CD4-positive, alpha-beta T cell treated with Interleukin-2 at 100 ng/mL for 4 hours (primary cell): ENCODE measurements at regions not wholly inside any gene's neighbourhood (a gene's known extent, or its start where the extent isn't known, plus 50 kb on each side); places are given as distances from the start of the nearest gene placed in this dataset.

ENCODE experiments used
- DNase-seq: peaks from one replicate; pipeline ENCODE4 v3.0.0-alpha.2; 2020; ENCODE audit warnings: low spot score

DNA sequence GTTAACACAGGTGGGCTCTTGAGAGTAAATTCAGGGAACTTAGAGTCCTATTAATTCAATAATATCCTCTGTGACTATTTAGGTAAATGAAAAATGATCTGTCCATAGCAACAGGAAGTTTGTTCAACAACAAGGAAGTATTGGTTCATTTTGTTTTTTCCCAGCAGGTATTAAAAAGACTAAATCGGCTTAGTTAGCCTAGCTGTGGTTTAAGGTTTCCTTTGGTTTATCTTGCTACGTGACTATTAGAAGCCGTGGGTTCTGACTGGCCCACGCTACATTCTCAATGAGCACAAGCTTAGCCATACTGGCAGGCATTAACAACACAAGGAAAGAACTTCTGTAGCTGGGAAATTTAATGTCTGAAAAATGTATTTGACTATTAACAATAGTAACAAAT is 168.8 kb upstream of the HS3ST1 start:
- no peak for DNase-seq

DNA sequence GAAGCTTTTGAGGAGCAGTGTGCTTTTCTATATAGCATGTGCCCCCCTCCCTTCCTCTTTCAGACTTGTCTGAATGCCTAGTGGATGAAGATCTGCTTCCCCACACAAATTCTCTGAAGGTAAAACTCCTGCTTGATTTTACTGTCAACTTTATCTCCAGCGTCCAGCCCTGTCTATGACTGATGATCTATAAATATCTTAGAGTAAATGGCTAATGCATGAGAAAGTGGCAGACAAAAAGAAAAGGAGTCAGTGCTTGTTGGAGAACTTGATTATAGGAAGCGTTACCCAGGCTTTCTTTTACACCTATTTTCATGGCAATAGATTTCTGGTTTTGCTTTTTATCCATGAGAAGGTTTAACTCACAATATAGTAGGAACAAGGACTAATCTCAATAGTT is 168.3 kb upstream of the HS3ST1 start:
- no peak for DNase-seq

DNA sequence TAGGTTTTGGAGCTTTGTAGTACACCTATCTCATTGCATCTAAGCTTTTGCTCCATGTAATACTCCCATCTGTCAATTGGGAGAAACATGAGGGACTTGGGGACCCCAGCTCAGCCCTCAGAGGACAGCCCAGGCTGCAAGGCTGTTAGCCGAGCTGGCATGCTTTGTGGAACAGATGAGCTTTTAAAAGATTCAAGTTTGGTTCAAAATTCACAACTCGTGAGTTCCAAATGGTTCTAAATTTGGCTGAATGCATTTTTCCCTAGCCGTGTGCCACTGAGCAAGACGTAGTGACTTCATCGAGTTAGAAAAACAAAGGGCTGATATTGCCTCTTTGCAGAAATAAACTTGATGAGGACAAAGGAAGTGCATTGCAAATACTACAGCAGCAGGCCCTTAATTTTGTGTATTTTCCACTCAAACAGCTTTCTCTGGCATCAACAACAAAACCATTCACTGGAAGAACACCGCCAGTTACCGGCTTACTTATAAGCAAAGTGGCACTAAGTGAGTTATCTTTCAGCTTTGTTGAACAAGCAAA is 165.0 kb upstream of the HS3ST1 start:
- DNase-seq: no peak

DNA sequence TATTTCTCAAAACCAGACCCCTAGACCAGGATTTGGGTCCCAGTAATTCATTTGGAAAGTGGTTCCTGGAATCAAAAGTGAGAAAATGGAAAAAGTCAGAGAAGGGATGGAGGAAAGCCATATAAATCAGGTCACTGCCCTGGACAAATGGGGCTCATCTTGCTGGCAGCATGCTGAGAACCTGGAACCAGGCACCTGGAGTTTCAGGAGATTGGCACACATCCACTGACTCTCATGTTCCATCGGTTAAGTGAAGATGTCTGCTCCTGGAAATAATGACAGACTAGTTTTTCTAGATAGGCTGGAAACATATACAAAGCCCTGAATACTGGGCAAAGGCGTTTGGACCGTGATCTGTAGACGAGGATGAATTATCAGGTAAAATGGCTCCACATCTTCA is 163.6 kb upstream of the HS3ST1 start:
- no peak for DNase-seq

DNA sequence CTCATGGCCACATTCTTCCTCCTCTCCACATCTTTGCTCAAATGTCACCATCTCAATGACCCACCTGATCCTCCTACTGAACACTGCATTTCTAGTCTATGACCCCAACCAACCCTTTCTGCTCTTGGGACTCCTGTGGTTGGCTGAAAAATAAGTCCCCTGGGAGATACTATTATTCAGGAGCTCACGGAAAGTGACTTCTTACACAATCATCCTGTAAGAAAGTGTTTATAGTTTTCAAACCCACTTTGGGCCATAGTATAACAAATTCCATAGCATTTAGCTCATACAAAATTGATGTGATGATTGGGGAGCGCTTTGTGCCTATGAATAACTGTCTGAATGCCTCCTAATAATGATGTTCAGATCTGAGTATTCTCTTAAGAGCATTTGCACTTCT is 161.4 kb upstream of the HS3ST1 start:
- DNase-seq: no peak

DNA sequence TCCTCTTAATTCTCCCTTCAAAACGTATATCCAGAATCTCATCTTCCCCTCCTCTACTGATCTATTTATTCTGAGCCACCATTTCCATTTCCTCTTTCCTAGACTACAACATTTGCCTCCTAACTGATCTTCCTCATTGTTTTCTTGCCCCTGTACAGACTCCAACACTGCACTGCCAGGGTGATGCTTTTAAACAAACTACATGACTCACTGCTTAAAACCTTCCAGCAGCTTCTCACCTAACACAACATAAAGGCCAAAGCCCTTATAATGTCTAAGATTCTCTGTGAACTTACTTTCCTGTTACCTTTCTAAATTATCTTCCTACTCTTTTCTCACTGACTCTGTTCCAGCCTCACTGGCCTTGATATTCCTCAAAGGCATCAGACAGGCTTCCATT is 161.0 kb upstream of the HS3ST1 start:
- DNase-seq: no peak

DNA sequence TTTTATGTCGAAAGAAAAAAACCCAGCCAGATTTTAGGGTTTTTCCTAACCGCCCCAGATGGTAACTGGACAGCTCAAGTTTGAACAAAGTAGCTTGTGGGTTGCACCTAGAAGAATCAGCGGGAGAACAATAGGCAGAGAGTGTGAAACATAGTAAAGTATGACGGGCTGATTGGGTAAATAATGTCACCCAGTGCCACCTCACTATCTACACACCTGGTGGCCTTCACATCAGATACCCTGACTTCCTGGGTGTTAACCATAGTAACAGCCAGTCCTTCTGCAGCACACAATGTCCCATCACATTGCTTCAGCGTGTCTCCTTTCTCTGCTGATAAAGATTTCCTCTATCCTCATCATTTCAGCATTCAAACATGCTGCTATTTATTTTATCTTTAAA is 159.1 kb upstream of the HS3ST1 start:
- DNase-seq: no peak

DNA sequence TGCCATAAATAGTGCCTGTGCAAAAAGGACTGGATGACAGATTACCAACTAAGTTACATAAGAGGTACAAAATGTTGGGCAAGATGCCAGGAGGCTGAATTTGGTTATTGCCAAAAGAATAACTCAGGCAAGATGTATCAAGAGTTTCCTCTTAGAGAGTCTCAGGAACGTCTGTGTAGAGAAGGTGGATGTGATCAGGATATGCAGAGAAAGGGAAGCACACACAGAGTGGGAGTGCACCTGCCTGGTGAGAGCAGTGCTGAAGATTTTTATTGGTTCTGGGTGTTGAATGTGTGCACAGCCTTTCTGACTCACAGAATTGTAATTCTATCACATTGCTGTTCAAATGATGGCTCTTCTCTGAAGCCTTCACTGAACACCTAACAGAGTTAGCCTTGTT is 156.8 kb upstream of the HS3ST1 start:
- DNase-seq: no peak

DNA sequence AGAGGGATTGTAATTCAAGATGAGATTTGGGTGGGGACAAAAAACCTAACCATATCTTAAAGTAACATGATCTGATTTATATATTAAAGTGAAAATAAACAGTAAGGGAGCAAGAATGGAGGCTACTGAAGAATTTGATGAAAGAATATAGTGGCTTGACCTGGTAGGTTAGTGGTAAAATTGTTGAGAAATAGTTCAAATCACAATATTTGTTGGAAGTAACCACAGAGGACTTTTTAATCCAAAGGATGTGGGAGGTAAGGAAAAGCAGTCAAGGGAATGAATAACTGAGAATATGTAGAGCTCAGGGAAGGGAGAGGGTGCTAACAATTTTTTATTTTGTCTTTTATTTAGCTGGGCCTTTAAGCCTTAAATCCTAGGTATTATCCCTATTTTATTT is 139.8 kb upstream of the HS3ST1 start:
- no peak for DNase-seq

DNA sequence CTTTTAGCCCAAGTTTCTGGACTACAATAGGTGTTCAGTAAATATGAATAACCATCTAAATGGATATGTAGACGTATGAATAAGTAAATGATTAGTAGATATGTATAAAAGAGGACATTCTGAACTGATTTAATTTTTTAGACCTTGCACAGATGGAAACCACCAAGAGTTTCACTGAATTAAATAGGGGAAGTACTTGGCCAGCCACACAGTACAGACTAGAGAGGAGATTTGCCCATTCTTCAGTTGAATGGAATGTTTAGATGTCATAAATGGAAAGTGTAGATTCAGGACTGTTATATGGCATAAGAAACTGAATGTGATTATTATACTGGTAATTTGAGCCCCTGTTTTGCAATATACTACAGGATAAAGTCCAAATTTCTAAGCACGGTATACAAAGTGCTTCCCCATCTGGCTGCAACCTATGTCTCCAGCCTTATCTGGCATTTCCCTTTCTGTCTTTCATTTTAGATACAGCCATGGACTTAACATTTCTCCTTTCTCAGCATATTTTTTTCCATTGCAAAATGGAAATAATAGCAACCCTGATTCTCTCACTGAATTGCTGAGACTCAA is 137.8 kb upstream of the HS3ST1 start:
- DNase-seq: no peak

DNA sequence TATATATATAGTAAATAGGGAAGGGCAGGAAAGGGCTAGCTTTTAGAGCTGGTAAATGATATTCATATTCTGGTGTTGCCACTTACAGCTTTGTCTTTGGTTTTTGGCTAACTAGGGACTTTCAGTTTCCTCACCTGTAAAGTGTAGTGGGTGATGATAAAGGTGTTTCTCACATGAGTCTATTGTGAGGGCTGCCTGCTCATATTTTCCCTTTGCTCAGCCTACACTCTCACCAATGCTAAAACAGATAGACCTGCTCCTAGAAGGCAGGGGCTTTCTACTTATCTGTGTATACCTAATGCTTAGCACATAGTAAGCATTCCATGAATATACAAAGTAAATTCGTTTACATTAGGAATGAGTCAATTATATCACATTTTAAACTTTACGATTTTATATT is 137.2 kb upstream of the HS3ST1 start:
- no peak for DNase-seq

DNA sequence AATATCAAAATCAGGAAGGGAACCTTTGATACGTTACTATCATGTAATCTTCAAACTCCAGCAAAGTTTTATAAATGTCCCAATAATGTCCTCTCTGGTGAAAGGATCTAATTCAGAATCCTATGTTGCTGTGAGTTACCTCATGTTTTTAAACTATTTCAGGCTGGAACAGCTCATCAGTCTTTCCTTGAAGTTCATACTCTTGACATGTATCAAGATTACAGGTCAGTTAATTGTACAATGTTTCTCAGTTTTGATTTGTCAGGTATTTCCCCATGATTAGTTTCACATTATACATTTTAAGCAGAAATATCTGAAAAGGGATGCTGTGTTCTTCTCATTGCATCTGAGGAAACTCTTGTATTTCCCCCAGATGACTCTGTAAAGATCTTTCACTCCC is 136.5 kb upstream of the HS3ST1 start:
- DNase-seq: no peak

DNA sequence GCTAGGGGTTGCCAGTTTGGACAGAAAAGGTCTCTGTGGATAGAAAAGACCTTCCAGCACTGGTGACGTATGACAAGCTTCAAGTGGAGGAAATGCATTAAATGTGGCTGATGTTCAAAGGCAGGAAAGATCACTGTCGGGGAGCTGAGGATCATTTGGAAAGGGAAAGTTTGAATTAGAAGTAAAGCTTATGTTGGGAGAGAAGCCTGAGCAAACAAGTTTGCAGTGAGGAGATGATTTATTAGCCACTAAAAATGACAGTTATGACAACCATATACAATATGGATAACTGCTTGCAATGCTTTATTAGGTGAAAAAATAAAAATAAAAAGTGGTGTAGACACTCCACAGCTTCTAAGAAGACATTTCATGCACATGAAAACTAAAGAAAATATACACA is 135.3 kb upstream of the HS3ST1 start:
- DNase-seq: no peak

DNA sequence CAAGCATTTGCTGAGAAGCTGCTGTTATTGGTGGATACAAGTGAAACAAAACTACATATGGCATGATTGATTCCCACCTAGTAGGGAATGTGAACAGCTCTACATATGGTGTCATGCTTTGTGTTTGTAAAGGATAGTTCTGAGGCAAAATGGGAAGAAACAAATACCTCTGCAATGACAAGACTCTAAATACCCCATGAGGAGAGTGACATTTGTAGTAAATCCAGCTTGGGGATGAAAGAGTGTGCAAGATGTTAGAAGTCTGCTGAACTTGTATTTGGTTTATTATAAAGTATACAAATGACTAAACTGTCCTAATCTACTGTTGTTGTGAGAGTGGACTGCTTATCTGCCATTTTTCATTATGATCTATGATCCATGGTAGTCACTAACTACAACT is 120.8 kb upstream of the HS3ST1 start:
- DNase-seq: no peak

DNA sequence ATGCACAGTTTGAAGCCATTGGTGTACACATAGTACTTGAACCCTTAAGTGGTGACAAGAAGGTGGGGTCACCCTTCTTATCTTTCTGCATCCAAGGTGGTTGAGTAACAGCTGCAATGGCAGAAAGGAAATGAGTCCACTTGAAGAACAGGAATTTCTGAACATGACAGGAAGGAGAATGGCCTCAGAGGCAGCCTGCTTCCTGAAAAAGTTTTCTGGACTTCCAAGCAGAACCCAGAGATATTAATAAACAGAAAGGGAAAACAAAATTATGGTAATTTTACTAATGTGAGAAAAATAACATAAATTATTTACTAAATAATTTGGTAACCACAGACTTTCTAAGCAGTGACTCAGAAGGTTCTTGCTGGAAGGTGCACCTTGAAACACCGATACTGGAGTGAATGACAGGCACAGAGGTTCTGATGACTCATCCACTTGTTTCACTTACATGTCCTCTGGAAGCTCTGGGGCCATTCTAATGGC is 119.9 kb upstream of the HS3ST1 start:
- DNase-seq: no peak

DNA sequence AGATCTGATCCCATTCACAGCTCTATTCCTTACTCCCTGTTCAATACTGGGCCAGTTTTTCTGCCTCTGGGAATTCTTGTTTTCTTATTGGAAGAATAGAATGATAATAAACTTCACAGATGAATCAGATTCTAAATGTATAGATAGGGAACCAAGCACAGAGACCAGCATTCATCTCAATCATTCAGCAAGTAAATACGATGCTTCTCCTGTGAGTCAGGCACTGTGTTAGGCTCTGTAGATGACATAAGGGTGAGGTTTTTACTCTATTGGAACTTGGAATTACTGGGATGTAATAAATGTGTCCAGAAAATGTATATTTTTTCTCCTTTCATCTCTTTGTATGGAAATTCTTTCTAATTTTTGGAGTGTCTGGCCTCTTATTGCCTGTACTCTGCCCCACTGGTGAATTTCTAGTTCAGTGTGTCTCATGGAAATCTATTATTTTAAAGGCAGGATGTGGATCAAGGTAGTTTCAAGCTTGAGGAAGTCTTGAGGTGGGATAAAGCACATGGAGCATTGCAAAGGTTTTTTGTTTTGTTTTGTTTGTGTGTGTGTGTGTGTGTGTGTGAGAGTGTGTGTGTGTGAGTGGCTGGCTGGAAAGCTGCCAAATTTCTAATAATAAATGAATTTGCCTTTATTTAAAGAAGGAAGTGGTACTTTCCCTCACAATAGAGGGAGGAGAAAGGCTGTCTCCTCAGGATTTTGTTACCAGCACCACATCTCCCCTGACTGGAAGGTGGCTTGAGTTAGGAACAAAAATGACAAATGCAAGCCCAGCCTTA is 117.9 kb upstream of the HS3ST1 start:
- no peak for DNase-seq

DNA sequence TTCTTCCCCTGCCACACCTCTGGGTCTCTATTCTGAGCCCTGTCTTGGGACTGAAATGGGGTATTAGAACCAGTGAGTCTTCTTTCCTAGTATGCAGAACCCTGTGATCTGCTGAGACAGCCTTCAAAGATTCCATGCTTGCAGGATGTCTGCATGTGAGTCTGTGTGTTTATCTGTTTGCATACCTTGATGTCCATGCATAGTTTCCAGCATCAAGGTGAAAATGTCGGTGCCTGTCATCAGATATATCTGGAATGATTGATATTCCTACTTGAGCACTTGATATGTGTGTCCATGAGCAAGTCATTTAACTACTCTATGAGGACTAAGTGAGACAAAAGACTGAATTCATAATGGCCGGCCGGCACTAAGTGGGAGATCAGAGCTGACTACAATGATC is 117.0 kb upstream of the HS3ST1 start:
- DNase-seq: no peak

DNA sequence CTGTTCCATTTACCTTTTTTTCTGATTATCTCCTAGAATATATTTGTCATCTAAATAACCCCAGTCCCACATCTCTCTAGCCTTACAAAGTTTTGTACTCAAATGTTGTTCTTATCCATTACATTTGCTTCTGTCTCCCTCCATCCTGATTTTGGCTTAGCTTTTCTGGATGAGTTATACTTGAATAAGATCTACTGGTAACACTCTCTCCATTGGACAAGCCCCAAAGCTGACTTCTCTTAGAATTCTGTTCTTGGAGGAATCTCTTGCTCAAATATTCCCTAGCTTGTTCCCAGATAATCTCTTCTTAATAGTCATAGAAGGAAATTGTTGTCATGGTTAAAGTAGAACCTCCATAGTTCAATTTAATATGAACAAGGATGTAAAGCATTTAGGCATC is 115.5 kb upstream of the HS3ST1 start:
- DNase-seq: no peak

DNA sequence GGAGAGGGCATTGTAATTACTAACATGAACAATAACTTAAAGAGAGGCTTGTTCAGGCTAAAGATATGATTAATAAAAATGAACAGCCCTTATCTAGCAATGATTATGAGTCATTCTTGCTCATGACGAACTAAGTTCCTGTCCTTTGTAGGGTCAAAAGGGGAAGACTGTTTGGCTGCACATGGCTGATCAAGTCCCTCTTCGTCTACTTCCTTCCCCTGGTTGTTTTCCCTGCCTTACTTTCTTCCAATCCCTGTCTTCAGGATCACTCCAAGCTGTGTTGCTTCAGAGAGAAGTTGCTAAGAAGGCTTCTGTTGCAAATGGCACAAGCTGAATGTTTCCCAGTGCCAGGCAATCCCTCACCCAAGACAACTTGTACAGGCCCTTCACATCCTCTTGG is 115.0 kb upstream of the HS3ST1 start:
- DNase-seq: no peak

DNA sequence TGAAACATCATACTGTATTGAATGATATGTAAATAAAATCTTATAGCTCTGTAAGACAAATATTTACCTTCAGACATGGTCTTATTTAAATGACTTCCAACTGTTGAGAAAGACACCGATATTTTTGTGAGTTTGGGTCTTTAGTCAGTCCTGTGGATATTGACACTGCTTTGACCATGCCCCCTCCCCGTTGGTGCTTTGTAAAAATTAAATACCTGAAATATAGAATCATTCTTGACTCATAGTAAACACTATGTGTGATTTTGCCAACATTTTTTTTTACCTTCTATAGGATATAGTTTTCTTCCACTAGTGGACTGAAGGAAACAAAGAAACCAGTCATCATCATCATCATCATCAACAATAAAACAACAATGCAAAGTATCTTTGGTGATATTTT is 114.3 kb upstream of the HS3ST1 start:
- DNase-seq: no peak

DNA sequence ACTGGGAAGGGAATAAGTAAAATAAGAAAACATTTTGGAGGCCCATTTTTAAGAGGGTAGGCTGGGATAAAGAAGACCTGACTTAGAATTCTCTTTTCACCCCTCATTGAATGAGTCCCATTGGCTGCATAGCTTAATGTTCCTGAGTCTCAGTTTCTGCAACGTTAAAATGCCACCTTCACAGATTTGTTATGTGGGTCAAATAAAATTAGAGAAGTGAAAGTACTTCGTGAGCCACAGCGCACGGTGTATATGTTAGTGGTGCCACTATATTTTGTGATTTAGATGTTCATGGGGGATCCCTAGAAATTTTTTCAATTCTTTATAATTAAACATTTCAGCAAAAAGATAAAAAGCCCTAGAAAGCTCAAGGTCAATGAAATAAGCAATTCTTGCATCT is 109.2 kb upstream of the HS3ST1 start:
- no peak for DNase-seq

DNA sequence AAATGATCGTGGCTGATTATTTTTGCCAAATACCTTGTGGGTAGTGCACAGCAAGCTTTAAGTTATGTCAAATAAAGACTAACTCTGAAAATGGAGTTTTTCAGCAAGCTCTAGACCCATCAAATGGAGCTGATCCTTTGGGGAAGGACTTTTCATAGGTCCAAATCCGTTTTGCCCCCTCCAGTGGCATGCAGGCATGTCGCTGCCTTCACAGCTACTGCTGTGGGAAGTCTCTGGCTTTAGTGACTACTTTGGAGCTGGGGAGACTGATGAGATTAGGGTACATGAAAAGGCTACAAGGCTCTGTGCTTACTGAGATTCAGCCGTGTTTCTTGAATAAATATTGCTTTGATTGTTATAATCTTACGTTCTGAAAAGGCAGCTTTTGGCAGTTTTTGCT is 106.6 kb upstream of the HS3ST1 start:
- no peak for DNase-seq

DNA sequence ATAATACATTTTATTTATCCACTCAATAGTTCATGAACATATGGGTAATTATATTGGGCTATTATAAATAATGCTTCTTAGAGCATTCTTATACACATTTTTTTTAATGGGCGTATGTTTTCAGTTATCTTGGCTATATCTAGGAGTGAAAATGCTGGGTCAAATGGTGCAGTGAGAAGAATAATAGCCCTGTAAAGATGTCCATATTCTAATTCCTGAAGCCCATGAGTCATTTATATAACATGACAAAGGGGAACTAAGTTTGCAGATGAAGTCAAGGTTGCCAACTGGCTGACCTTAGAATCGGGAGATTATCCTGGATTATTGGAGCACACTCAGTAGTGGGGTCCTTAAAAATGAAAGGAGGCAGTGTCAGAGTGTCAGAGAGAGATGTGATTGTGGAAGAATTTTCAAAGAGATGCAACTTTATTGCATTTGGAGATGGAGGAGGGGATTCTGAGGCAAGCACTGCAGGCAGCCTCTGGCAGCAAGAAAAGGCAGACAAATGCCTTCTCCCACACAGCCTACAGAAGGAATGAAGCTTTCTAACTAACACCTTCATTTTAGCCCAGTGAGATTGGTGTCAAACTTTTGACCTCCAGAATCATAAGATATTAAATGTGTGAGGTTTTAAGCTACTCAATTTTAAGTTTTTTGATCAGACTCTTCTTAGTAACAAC is 106.1 kb upstream of the HS3ST1 start:
- no peak for DNase-seq
